ENCODE measurements at regions not wholly inside any gene's neighbourhood (a gene's known extent, or its start where the extent isn't known, plus 50 kb on each side); places are given as distances from the start of the nearest gene placed in this dataset.

DNA sequence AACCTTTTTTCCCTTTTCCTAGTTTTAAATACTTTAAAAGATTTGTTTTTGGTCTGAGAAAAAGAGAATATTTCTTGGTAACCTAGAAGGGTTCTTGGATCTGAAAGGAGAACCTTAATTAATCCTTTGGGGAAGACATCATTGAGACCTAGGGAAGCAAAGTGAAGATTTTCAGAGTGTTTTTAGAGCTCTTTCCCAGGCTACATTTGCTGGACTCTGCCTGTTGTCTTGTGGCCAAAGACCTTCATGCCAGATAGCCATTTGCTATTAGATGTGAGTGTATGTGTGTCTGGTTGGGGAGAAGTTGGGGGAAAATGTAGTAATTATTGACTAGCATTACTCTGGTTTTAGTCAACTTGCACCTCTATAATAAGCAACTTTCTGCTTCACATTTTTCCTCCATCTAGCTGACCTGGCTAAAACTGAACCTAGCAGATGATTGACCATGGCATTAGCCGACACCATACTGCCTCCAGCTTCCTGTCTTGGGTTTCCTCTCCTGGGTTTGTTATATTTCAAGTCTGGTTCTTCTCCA, 239.1 kb downstream of the USP25 start (continued):
- TF ChIP-seq, protein P1, sequence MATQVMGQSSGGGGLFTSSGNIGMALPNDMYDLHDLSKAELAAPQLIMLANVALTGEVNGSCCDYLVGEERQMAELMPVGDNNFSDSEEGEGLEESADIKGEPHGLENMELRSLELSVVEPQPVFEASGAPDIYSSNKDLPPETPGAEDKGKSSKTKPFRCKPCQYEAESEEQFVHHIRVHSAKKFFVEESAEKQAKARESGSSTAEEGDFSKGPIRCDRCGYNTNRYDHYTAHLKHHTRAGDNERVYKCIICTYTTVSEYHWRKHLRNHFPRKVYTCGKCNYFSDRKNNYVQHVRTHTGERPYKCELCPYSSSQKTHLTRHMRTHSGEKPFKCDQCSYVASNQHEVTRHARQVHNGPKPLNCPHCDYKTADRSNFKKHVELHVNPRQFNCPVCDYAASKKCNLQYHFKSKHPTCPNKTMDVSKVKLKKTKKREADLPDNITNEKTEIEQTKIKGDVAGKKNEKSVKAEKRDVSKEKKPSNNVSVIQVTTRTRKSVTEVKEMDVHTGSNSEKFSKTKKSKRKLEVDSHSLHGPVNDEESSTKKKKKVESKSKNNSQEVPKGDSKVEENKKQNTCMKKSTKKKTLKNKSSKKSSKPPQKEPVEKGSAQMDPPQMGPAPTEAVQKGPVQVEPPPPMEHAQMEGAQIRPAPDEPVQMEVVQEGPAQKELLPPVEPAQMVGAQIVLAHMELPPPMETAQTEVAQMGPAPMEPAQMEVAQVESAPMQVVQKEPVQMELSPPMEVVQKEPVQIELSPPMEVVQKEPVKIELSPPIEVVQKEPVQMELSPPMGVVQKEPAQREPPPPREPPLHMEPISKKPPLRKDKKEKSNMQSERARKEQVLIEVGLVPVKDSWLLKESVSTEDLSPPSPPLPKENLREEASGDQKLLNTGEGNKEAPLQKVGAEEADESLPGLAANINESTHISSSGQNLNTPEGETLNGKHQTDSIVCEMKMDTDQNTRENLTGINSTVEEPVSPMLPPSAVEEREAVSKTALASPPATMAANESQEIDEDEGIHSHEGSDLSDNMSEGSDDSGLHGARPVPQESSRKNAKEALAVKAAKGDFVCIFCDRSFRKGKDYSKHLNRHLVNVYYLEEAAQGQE (IDR thresholded peaks at IDR 0.05; ENCODE audit: unreplicated experiment) = no peak
- no peak for TF ChIP-seq JUNB (IDR thresholded peaks at IDR 0.05; ENCODE audit: unreplicated experiment)
- TF ChIP-seq, protein P2, sequence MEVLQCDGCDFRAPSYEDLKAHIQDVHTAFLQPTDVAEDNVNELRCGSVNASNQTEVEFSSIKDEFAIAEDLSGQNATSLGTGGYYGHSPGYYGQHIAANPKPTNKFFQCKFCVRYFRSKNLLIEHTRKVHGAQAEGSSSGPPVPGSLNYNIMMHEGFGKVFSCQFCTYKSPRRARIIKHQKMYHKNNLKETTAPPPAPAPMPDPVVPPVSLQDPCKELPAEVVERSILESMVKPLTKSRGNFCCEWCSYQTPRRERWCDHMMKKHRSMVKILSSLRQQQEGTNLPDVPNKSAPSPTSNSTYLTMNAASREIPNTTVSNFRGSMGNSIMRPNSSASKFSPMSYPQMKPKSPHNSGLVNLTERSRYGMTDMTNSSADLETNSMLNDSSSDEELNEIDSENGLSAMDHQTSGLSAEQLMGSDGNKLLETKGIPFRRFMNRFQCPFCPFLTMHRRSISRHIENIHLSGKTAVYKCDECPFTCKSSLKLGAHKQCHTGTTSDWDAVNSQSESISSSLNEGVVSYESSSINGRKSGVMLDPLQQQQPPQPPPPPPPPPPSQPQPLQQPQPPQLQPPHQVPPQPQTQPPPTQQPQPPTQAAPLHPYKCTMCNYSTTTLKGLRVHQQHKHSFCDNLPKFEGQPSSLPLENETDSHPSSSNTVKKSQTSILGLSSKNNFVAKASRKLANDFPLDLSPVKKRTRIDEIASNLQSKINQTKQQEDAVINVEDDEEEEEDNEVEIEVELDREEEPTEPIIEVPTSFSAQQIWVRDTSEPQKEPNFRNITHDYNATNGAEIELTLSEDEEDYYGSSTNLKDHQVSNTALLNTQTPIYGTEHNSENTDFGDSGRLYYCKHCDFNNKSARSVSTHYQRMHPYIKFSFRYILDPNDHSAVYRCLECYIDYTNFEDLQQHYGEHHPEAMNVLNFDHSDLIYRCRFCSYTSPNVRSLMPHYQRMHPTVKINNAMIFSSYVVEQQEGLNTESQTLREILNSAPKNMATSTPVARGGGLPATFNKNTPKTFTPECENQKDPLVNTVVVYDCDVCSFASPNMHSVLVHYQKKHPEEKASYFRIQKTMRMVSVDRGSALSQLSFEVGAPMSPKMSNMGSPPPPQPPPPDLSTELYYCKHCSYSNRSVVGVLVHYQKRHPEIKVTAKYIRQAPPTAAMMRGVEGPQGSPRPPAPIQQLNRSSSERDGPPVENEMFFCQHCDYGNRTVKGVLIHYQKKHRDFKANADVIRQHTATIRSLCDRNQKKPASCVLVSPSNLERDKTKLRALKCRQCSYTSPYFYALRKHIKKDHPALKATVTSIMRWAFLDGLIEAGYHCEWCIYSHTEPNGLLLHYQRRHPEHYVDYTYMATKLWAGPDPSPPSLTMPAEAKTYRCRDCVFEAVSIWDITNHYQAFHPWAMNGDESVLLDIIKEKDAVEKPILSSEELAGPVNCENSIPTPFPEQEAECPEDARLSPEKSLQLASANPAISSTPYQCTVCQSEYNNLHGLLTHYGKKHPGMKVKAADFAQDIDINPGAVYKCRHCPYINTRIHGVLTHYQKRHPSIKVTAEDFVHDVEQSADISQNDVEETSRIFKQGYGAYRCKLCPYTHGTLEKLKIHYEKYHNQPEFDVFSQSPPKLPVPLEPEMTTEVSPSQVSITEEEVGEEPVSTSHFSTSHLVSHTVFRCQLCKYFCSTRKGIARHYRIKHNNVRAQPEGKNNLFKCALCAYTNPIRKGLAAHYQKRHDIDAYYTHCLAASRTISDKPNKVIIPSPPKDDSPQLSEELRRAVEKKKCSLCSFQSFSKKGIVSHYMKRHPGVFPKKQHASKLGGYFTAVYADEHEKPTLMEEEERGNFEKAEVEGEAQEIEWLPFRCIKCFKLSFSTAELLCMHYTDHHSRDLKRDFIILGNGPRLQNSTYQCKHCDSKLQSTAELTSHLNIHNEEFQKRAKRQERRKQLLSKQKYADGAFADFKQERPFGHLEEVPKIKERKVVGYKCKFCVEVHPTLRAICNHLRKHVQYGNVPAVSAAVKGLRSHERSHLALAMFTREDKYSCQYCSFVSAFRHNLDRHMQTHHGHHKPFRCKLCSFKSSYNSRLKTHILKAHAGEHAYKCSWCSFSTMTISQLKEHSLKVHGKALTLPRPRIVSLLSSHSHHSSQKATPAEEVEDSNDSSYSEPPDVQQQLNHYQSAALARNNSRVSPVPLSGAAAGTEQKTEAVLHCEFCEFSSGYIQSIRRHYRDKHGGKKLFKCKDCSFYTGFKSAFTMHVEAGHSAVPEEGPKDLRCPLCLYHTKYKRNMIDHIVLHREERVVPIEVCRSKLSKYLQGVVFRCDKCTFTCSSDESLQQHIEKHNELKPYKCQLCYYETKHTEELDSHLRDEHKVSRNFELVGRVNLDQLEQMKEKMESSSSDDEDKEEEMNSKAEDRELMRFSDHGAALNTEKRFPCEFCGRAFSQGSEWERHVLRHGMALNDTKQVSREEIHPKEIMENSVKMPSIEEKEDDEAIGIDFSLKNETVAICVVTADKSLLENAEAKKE (CRISPR knock-in tag; IDR thresholded peaks at IDR 0.05) = no peak

DNA sequence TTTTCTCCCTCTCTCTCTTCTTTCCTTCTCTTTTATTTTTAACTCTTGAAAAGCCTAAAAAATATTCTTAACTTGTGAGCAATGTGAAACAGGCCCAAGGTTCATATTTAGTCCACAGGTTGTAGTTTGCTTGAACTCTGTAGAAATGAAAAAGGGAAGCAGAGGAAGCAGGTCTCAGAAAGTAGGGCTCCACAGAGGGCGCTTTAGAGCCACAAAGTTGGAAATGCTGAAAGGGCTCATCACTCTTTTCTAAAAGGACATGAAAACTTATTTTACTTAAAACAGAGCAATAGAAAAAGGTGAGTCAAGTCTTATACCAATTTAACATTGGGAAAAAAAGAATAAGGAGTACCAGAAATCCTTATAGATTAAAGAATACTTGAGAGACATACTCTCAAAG, 247.0 kb downstream of the USP25 start:
- Mint-ChIP-seq H3K36me3 (ENCODE audit: low read depth) (no peaks in the 10 kb centered on the region), H3K4me1 (peaks cover 12% of the 10 kb centered on the region), H3K4me3 (no peak overlapping the region), H3K9me3 (no peaks in the 10 kb centered on the region), H3K27me3 (ENCODE audit: insufficient read depth, low read depth, poor library complexity) (peaks cover 3% of the 10 kb centered on the region), H3K27ac (no peak overlapping the region)
- no peak overlapping the region for H3K4me2 ChIP-seq
- no peaks in the 10 kb centered on the region for H4K20me1 ChIP-seq (replicated peaks; ENCODE audit: insufficient read depth)
- DNase-seq (ENCODE audit: low spot score) = peak; percentile 46
- H3K9me2 ChIP-seq (ENCODE audit: insufficient read depth) = no peaks in the 10 kb centered on the region
- no peak overlapping the region for H3K4me3 ChIP-seq
- no peak overlapping the region for H2AFZ ChIP-seq
- no peak overlapping the region for H3K27ac ChIP-seq (ENCODE audit: low read depth)
- no peaks in the 10 kb centered on the region for H3F3A ChIP-seq (replicated peaks; ENCODE audit: low read depth)
- no peaks in the 10 kb centered on the region; the same call in 1 of the 2 replicates for H3K4me1 ChIP-seq (ENCODE audit: insufficient read depth)
- no peak; the same call in 2 of the 3 replicates for ATAC-seq
- TF ChIP-seq, protein P3, sequence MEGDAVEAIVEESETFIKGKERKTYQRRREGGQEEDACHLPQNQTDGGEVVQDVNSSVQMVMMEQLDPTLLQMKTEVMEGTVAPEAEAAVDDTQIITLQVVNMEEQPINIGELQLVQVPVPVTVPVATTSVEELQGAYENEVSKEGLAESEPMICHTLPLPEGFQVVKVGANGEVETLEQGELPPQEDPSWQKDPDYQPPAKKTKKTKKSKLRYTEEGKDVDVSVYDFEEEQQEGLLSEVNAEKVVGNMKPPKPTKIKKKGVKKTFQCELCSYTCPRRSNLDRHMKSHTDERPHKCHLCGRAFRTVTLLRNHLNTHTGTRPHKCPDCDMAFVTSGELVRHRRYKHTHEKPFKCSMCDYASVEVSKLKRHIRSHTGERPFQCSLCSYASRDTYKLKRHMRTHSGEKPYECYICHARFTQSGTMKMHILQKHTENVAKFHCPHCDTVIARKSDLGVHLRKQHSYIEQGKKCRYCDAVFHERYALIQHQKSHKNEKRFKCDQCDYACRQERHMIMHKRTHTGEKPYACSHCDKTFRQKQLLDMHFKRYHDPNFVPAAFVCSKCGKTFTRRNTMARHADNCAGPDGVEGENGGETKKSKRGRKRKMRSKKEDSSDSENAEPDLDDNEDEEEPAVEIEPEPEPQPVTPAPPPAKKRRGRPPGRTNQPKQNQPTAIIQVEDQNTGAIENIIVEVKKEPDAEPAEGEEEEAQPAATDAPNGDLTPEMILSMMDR (conservative IDR thresholded peaks at IDR 0.05; ENCODE audit: low read depth in 2 of 2) = peak; percentile 57 to 69
- no peak for TF ChIP-seq JUNB (IDR thresholded peaks at IDR 0.05; ENCODE audit: unreplicated experiment)
- TF ChIP-seq, protein P1 (IDR thresholded peaks at IDR 0.05; ENCODE audit: unreplicated experiment) = no peak
- no peak for TF ChIP-seq EZH2 (IDR thresholded peaks at IDR 0.05; ENCODE audit: low read depth, unreplicated experiment)
- H3K36me3 ChIP-seq (ENCODE audit: insufficient read depth) = no peaks in the 10 kb centered on the region
- H3K79me2 ChIP-seq (replicated peaks; ENCODE audit: insufficient read depth) = no peaks in the 10 kb centered on the region
- no peaks in the 10 kb centered on the region for H3K27me3 ChIP-seq (ENCODE audit: insufficient read depth)

All from GM23338 (cell line).